GM12891 (cell line): ENCODE measurements at regions not wholly inside any gene's neighbourhood (a gene's known extent, or its start where the extent isn't known, plus 50 kb on each side); places are given as distances from the start of the nearest gene placed in this dataset.

Source experiments
- POLR2A ChIP-seq: IDR thresholded peaks from 2 replicates; pipeline ENCODE4 v1.6.1; 2011; ENCODE audit warnings: low read depth, low read length, control low read depth
- POLR2AphosphoS5 ChIP-seq: IDR thresholded peaks from 2 replicates; pipeline ENCODE4 v1.6.1; 2011; ENCODE audit warnings: low read depth, low read length, control low read depth
- POU2F2 ChIP-seq: IDR thresholded peaks from 2 replicates; pipeline ENCODE4 v1.6.1; 2011; ENCODE audit warnings: low read depth, mild to moderate bottlenecking, control low read depth, low read length, moderate library complexity
- SPI1 ChIP-seq: IDR thresholded peaks from 2 replicates; pipeline ENCODE4 v1.6.1; 2011; ENCODE audit warnings: low read depth, low read length, control low read depth
- TAF1 ChIP-seq: IDR thresholded peaks from 2 replicates; pipeline ENCODE4 v1.6.1; 2011; ENCODE audit warnings: low read depth, low read length, control low read depth

DNA sequence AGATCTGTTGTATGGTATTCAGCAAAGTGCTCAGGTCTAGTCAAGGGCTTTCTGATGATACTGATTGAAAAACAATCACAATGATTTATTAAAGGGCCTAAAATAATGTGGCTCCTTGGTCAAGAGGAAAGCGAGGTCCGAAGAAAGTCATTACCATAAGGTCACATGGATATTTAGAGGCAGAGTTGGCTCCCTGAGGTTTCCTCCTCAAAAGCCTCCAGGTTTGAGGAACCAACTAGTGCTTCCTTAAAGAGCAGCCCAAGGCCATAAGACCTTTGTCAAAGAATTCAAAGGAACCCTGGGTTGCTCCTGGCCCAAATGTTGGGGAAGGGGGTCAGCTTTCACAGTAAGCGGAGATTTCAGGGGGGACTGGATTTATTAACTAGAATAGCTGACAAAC is 280.7 kb upstream of the ATP5MC3 start:
- TF ChIP-seq POLR2AphosphoS5 (no peak), POLR2A (no peak), TAF1 (no peak), POU2F2 (no peak), SPI1 (no peak)
